Right cardiac atrium (tissue), 5 donors: ENCODE measurements at regions not wholly inside any gene's neighbourhood (a gene's known extent, or its start where the extent isn't known, plus 50 kb on each side); places are given as distances from the start of the nearest gene placed in this dataset.

Experiments used
- ATAC-seq, 2 donors: fragments of 200-7000 bp; cut with Tn5 transposase; one replicate each; pipeline versions ENCODE4 v1.8.0 to v1.9.1; 2020; ENCODE audit warnings: moderate library complexity in 2 of 2, mild to moderate bottlenecking in 1 of 2
- DNase-seq, 3 donors: peaks; one replicate each; pipeline ENCODE4 v3.0.0-alpha.2; 2020
- H3K27ac ChIP-seq: one replicate; pipeline ENCODE4 v1.5.1; 2013; ENCODE audit warnings: mild to moderate bottlenecking, low read length, control low read depth, moderate library complexity
- H3K27me3 ChIP-seq: one replicate; pipeline ENCODE4 v1.6.1; 2013; ENCODE audit not compliant: control insufficient read depth, insufficient read depth
- H3K4me1 ChIP-seq: one replicate; pipeline ENCODE4 v1.6.1; 2013; ENCODE audit warnings: low read length; ENCODE audit not compliant: control insufficient read depth, insufficient read depth
- H3K4me3 ChIP-seq: one replicate; pipeline ENCODE4 v1.5.1; 2013; ENCODE audit warnings: low read length, control low read depth
- H3K9me3 ChIP-seq: one replicate; pipeline ENCODE4 v1.6.1; 2013; ENCODE audit warnings: low read length; ENCODE audit not compliant: control insufficient read depth
- WGBS: extraction: QIAGEN DNeasy Blood & Tissue Kit; methylation state at CpG from one replicate; pipeline ENCODE4 v1.1.7; 2013; 5-methylcytosine and 5-hydroxymethylcytosine counted together
- intact Hi-C, 4 donors: fragments of 100-400 bp; cut with DNase I; formaldehyde crosslinking; loops; one replicate each; pipeline versions ENCODE4 v1.11.0 to v1.14.0; 2022 to 2023
- donor health status: healthy with polysubstance abuse.
- donor health status: DM: no; HTN: yes; CAD: no.
- donor health status: DM: no; HTN: no; CAD: no.
- donor health status: DM: no; HTN: yes; CAD: no; lungs with severe emphysema.
- donor health status: DM: yes; HTN: yes; CAD: no.

DNA sequence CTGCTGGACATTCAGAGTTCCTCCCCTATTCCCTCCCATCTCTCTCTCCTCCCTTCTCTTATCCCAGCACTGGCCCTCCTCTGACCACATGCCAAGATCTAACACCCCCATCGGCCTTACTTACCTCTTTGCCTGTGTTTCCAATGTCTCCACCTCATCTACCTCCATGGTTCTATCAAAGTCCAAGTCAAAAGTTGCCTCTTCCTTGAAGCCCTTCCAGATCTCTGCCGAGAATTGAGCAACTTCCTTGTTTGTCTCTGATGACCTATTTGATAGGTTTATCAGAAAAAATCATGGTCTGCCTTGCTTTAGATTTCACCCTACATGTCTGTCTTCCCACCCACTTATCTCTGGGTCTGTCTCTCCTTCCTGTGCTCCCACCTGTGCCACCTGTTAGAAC lies 69.7 kb upstream of the ITGA11 start:
- no peak overlapping the region for H3K4me3 ChIP-seq
- DNase-seq: no peak
- intact Hi-C loops: no loop called here
- no peaks in the 10 kb centered on the region for H3K27me3 ChIP-seq
- no peaks in the 10 kb centered on the region for H3K9me3 ChIP-seq
- no peak for ATAC-seq
- H3K4me1 ChIP-seq: no peaks in the 10 kb centered on the region
- no peak overlapping the region for H3K27ac ChIP-seq
- WGBS: 80% methylated on average over 2 of the region's 2 CpGs

DNA sequence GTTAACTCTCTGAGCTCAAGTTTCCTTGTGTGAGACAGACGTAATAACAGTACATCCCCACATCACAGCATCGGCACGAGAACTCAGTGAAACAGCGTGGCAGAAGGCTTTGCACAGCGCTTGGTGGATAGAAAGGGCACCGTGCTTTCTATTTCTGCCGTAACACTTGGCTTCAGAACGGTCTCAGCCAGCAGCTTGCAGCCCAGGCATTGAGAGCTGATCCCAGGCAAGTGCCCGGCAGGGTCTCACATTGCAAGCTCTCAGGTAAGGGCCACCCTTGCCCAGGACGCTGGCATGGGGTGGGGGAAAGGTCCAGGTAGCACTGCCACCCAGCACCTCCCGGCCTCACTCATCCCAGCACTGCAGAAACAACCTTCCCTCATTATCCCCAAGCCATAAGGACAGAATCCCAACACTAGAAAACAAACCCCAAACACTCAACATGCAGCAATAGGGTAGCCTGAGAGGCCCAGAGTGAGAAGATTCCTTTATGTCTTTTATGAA lies 70.5 kb upstream of the ITGA11 start:
- WGBS: 84% methylated on average over 11 of the region's 11 CpGs
- H3K9me3 ChIP-seq: no peaks in the 10 kb centered on the region
- ATAC-seq (no peak), DNase-seq (no peak)
- H3K4me1 ChIP-seq: no peaks in the 10 kb centered on the region
- H3K4me3 ChIP-seq: no peak overlapping the region
- H3K27me3 ChIP-seq: no peaks in the 10 kb centered on the region
- no peak overlapping the region for H3K27ac ChIP-seq
- intact Hi-C loops: no loop called here

DNA sequence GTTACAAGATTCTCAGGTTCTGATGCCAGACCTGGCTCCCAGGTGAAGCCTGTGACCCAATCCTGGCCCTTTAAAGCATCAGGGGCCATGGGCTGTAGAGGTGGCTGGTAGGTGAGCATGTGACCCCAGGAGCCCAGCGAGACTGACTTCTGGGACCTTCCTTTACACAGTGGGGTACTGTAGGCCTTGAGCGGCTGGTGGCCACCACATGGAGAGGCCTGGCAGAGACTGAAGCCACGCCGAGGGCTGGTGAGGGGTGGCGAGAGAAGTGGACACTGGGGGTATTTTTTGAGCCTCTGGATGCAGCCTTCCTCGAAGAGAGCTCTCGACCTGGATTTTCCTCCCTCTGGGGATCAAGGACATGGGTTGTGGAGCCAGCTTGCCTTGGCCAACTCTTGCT lies 71.2 kb upstream of the ITGA11 start:
- intact Hi-C loops: no loop called here
- H3K4me1 ChIP-seq: no peaks in the 10 kb centered on the region
- WGBS: 97% methylated on average over 7 of the region's 7 CpGs
- no peaks in the 10 kb centered on the region for H3K9me3 ChIP-seq
- DNase-seq (no peak), ATAC-seq (no peak)
- no peak overlapping the region for H3K27ac ChIP-seq
- no peaks in the 10 kb centered on the region for H3K27me3 ChIP-seq
- no peak overlapping the region for H3K4me3 ChIP-seq

DNA sequence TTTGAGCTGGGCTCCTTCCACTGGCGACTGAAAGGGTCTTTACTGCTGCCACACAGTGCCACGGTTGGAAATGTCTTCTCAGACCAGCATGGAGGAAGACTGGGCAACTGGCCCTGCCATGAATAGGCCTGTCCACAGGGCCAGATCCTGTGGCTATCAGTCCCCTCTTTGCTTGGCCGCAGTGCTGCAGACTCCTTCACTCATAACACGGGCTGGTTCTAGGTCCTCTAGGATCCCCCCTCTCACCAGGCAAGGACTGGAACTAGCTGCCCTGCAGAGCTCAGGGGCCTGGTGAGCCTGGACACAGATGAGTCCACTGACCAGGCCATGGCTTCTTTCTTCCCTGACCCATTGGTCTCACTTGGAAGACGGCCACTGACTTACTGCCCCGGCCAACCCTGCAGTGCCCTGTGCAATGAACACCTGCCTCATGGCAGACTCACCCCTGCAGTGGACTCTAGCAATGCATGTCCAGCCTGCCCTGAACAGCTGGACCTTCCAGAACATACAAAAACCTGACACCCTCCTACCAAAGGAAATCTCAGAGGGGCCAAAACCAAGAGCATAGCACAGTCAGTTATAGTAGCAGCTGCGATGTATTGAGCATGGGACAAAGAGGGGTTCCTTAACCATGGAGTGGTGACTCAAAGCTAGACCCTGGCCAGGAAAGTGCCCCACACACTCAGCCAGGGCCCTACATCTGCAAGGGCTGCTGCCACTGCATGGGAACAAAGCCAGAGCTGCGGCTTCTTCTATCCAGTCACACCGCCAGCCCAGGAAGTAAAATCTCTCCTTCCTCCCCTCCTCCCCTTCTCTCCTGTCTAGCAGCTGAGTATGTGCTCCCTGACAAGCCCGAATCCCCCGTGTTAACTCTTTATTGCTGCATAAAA lies 72.1 kb upstream of the ITGA11 start:
- H3K27ac ChIP-seq: no peak overlapping the region
- no peaks in the 10 kb centered on the region for H3K4me1 ChIP-seq
- H3K27me3 ChIP-seq: no peaks in the 10 kb centered on the region
- 62% methylated on average over 11 of the region's 11 CpGs for WGBS
- DNase-seq (peak in 1 of 3 donors; percentile 48), ATAC-seq (peak in 1 of 2 donors; percentile 6)
- intact Hi-C loops: no loop called here
- H3K4me3 ChIP-seq: no peak overlapping the region
- no peaks in the 10 kb centered on the region for H3K9me3 ChIP-seq

DNA sequence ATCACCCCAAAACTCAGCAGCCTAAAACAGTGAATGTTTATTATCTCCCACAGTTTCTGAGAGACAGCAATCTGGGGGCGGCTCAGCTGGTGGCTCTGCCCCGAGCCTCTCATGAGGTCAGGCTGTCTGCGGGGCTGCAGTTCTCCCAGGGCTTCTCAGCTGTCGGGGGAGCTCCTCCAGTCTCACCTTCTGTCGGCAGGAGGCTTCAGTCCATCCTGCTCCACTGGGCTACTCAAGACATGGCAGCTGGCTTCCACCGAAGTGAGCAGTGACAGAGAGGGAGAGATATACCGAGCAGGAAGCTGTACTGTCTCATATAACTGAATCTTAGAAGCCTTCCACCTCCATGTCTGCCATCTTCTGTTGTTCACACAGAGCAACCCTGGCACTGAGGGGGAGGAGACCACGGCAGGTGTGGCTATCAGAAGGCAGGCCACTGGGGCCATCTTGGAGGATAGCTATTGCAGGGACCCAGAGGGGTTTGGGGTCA lies 72.8 kb upstream of the ITGA11 start:
- 36% methylated on average over 8 of the region's 8 CpGs for WGBS
- no peak for ATAC-seq
- Histone ChIP-seq H3K27ac (no peak overlapping the region), H3K27me3 (no peaks in the 10 kb centered on the region), H3K4me1 (no peaks in the 10 kb centered on the region), H3K4me3 (no peak overlapping the region), H3K9me3 (no peaks in the 10 kb centered on the region)
- intact Hi-C loops: no loop called here
- DNase-seq: no peak

DNA sequence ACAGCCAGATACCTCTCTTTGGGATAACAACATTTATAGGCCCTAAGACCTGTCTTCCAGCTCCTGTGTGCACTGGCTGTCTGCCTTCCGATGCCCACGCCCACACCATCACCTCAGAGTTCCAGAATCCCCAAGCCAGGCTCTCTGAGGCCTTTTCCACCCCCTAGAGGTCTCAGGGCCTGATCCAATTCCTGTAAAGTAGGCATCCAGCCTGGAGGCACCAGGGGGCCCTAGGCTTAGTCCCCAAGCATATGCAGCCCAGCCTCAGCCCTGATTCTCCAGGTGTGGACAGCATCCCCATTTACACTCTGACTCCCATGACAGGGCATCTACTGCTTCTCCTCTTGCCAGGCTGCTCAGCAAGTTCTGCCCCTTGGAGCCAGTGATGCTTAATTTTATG lies 72.7 kb upstream of the CORO2B start:
- intact Hi-C loops: no loop called here
- no peak overlapping the region for H3K27ac ChIP-seq
- ATAC-seq: no peak
- peaks cover 3% of the 10 kb centered on the region for H3K4me1 ChIP-seq
- H3K9me3 ChIP-seq: no peaks in the 10 kb centered on the region
- no peak overlapping the region for H3K4me3 ChIP-seq
- H3K27me3 ChIP-seq: no peaks in the 10 kb centered on the region
- WGBS: 97% methylated on average over 2 of the region's 2 CpGs
- DNase-seq: no peak

DNA sequence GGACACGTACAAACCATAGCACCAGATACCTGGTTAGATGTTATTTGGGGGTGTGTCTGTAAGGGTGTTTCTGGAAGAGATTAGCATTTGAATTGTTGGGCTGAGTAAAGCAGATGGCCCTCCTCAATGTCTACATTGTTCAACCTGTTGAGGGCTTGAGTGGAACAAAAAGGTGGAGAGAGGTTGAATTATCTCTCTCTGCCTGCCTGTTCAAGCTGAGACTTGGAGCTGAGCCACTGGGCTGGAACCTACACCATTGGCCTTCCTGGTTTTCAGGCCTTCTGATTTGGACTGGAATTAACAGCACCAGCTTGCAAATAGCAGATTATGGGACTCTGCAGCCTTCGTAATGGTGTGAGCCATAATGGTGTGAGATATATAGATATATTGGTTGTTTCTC lies 71.3 kb upstream of the CORO2B start:
- ATAC-seq: no peak
- intact Hi-C loops: no loop called here
- Histone ChIP-seq H3K27me3 (no peaks in the 10 kb centered on the region), H3K27ac (no peak overlapping the region), H3K9me3 (no peaks in the 10 kb centered on the region), H3K4me3 (no peak overlapping the region), H3K4me1 (peaks cover 7% of the 10 kb centered on the region)
- WGBS: 96% methylated on average over 2 of the region's 2 CpGs
- DNase-seq: no peak

DNA sequence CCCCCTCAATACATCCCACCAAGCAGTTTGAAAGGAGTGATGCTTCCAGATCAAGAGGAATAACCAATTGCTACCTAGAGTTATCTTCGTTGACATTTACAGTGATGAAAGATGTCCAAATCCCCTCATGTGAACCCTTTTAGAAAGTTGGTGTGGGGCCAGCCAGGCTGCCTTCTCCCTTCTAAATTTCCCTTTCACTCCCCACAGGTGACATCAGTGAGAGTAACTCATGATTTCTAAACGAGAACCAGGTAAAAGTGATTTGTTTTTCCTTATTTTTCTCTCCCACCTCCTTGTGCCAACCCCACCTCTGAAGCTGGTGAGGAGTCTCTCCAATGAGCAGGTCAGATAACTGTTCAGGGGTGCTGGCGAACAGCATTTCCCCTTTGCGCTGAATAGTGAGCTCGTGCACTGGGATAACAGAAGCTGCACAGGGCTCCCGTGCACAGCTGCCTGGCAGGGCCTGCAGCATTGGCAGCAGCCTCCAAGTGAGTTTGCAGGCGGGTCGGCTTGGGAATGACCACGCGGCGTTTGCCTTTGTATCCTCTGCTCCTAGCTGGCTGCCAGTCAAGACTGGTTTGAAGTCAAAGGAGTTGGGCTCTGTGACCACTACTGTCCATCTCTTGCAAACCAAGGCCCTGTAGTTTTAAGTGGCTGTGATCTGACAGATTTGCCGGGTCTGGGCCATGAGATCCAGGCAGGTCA lies 70.2 kb upstream of the CORO2B start:
- no peak overlapping the region for H3K4me3 ChIP-seq
- 70% methylated on average over 12 of the region's 12 CpGs for WGBS
- peaks cover 7% of the 10 kb centered on the region for H3K4me1 ChIP-seq
- no peaks in the 10 kb centered on the region for H3K9me3 ChIP-seq
- H3K27me3 ChIP-seq: no peaks in the 10 kb centered on the region
- H3K27ac ChIP-seq: no peak overlapping the region
- no peak for ATAC-seq
- intact Hi-C loops: no loop called here
- peak; percentile 47 to 71 (median 66) for DNase-seq

DNA sequence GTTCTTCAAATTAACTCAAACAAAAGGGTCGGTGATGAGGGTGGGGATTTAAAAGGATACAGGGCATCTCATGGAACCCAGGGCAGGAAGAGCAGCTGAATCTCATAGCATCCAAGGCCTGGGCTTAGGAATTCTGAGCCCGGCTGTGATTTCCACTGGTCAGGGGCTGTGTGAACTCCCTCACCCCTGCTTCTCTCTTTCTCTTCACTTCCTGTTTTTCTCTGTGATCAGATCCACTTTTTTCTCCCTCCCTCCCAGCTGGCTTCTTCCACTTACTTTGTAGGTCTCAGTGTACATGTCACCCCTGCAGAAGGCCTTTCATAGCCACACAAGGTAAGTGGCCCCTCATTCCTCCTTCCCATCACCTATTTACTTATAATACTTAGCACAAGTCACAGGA lies 68.2 kb upstream of the CORO2B start:
- Histone ChIP-seq H3K27ac (peak overlapping the region; percentile 53), H3K4me1 (peaks cover 7% of the 10 kb centered on the region), H3K4me3 (no peak overlapping the region), H3K9me3 (no peaks in the 10 kb centered on the region), H3K27me3 (no peaks in the 10 kb centered on the region)
- WGBS: 59% methylated on average over 2 of the region's 2 CpGs
- intact Hi-C loops: no loop called here
- DNase-seq: no peak
- no peak for ATAC-seq

DNA sequence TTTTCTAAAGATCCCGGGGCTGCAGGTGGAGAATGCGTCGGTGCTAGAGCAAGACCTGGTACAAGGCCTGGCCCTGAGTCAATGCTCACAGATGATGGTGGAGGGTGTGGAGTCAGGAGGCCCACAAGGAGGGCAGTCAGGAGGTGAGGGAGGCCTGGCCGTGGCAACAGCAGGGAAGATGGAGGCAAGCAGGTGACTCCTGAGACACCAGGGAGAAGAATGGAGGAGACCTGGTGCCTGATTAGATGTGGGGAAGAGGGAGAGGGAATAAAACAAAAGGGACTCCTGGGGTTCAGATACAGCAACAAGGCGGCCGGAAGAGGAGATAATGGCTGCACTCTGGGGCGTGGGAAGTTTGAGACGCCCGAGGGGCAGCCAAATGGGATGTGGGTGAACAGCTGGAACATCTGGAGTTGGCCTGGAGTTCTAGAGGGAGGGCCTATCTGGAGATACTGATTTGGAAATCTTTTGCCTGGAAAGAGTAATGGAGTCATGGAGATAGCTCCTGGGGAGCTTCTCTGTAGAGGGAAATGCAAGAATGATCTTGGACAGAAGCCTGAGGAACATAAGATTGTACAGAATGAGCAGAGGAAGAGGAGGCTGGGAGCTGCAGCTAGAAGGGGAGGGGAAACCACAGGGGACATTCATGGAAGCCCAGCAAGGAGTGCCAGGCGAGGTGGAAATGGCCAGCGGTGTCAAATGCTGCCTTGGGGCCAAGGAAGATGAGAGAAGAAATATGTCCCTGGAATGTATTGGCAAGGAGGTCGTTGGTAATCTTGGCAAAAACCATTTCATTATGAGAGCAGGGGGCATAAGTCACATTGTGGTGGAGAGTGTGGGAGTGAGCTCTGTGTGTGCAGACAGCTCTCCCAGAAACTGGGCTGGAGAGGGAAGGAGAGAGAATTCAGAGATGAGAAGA lies 67.5 kb upstream of the CORO2B start:
- whole genome bisulfite sequencing: 51% methylated on average over 12 of the region's 12 CpGs
- ATAC-seq: peak; percentile 69

More for the DNA sequence above, 67.5 kb upstream of the CORO2B start:
- Histone ChIP-seq H3K4me3 (no peak overlapping the region), H3K9me3 (no peaks in the 10 kb centered on the region), H3K27me3 (no peaks in the 10 kb centered on the region), H3K4me1 (peaks cover 7% of the 10 kb centered on the region), H3K27ac (peak overlapping the region; percentile 71)
- intact Hi-C loops: no loop called here
- DNase-seq: peak; percentile 64 to 78 (median 75)
